Suprapubic skin (tissue), 4 donors: ENCODE measurements at regions not wholly inside any gene's neighbourhood (a gene's known extent, or its start where the extent isn't known, plus 50 kb on each side); places are given as distances from the start of the nearest gene placed in this dataset.

Experiments used
- EP300 ChIP-seq: sonication (generic); formaldehyde crosslinking; IDR thresholded peaks from one replicate; pipeline ENCODE4 v1.6.1; 2017; ENCODE audit warnings: antibody characterized with exemption
- POLR2AphosphoS5 ChIP-seq, 3 donors: sonication (generic); formaldehyde crosslinking; IDR thresholded peaks; one replicate each; pipeline ENCODE4 v1.6.1; 2017; ENCODE audit warnings: antibody characterized with exemption in 3 of 3
- TF ChIP-seq, protein P1 (sequence below), 2 donors: fragments of 200-600 bp in 1 of 2; fragments of 450-650 bp in 1 of 2; sonication (generic) in 1 of 2; IDR thresholded peaks; one replicate each; pipeline ENCODE4 v1.5.1; 2016 to 2019; ENCODE audit warnings: antibody characterized with exemption in 2 of 2, mild to moderate bottlenecking in 1 of 2, moderate library complexity in 1 of 2

DNA sequence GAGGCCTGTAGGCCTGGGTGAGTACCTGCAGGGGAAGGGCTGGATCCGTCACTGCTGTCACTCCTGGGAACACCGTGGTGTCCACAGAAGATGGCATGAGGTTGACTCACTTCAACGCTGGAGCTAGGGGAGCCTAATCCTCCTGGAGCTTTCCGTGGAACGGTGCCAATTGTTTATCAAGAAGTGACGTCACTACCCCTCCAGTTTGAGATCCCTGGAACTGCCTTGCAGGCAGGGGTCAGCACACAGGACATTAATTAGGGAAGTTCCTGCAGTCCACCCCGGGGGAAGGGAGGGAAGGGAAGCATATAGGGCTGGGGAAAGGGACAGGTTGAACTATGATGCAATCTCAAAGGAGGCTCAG, 408.6 kb downstream of the GALR1 start:
- TF ChIP-seq, protein P1, sequence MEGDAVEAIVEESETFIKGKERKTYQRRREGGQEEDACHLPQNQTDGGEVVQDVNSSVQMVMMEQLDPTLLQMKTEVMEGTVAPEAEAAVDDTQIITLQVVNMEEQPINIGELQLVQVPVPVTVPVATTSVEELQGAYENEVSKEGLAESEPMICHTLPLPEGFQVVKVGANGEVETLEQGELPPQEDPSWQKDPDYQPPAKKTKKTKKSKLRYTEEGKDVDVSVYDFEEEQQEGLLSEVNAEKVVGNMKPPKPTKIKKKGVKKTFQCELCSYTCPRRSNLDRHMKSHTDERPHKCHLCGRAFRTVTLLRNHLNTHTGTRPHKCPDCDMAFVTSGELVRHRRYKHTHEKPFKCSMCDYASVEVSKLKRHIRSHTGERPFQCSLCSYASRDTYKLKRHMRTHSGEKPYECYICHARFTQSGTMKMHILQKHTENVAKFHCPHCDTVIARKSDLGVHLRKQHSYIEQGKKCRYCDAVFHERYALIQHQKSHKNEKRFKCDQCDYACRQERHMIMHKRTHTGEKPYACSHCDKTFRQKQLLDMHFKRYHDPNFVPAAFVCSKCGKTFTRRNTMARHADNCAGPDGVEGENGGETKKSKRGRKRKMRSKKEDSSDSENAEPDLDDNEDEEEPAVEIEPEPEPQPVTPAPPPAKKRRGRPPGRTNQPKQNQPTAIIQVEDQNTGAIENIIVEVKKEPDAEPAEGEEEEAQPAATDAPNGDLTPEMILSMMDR (IDR thresholded peaks at IDR 0.05), result no peak
- TF ChIP-seq POLR2AphosphoS5 (IDR thresholded peaks at IDR 0.05) (no peak), EP300 (no peak)
